ENCODE measurements at regions not wholly inside any gene's neighbourhood (a gene's known extent, or its start where the extent isn't known, plus 50 kb on each side); places are given as distances from the start of the nearest gene placed in this dataset.

DNA sequence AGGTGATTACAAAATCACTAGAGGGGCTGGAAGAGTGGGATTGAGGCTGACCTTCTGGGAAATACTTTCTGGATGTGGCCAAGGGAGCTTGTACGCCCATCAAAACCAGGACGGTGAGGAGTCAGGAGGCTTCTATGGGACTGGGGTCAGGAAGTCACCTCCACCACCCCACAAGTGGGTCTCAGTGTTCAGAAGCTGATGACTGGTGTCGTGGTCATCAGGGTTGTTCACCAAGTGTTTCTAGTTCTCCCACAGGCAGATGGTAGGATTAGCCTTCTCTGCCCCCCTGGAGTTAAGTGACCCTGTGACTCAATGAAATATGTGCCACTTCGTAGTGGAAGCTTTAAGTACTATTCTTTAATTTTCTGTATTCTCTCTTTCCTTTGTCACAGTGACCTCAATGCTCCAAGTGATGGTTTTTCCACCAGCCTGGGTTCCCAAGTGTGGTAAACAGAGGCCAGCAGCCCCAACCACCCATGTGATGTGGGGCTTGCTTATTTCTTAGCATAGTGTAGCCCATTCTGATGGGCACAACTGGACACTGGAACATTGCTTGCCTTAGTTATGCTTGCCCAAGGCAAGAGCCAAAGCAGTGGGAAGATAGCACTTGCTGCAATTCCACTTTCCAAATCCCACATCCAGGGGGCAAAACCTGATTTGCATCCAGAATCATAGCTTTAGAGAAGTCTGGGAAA is 258.8 kb downstream of the CYP26B1 start:
- H3K79me2 ChIP-seq, result no peaks in the 10 kb centered on the region
- no peaks in the 10 kb centered on the region for H3K36me3 ChIP-seq (replicated peaks; ENCODE audit: insufficient read depth, low read depth)
- WGBS (ENCODE audit: low lambda C conversion rate, missing lambda C conversion rate), result 88% methylated on average over 4 of the region's 4 CpGs
- no peaks in the 10 kb centered on the region for H3K9me2 ChIP-seq (replicated peaks; ENCODE audit: insufficient read depth)
- no peak overlapping the region for H2AFZ ChIP-seq
- H3K4me3 ChIP-seq, result no peak overlapping the region
- TF ChIP-seq EZH2phosphoT487 (IDR thresholded peaks at IDR 0.05; ENCODE audit: low read depth, severe bottlenecking, unreplicated experiment) (no peak), EZH2 (IDR thresholded peaks at IDR 0.05; ENCODE audit: borderline replicate concordance) (no peak)
- TF ChIP-seq, protein P1, sequence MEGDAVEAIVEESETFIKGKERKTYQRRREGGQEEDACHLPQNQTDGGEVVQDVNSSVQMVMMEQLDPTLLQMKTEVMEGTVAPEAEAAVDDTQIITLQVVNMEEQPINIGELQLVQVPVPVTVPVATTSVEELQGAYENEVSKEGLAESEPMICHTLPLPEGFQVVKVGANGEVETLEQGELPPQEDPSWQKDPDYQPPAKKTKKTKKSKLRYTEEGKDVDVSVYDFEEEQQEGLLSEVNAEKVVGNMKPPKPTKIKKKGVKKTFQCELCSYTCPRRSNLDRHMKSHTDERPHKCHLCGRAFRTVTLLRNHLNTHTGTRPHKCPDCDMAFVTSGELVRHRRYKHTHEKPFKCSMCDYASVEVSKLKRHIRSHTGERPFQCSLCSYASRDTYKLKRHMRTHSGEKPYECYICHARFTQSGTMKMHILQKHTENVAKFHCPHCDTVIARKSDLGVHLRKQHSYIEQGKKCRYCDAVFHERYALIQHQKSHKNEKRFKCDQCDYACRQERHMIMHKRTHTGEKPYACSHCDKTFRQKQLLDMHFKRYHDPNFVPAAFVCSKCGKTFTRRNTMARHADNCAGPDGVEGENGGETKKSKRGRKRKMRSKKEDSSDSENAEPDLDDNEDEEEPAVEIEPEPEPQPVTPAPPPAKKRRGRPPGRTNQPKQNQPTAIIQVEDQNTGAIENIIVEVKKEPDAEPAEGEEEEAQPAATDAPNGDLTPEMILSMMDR (IDR thresholded peaks at IDR 0.05; ENCODE audit: poor library complexity), result no peak
- no peaks in the 10 kb centered on the region for H3K4me1 ChIP-seq (ENCODE audit: insufficient read depth)
- no peak for DNase-seq (ENCODE audit: low spot score)
- H3K4me2 ChIP-seq, result no peak overlapping the region
- H3K27me3 ChIP-seq, result peaks cover 11% of the 10 kb centered on the region
- no peaks in the 10 kb centered on the region for H3K9me3 ChIP-seq (ENCODE audit: low read depth)
- no peak overlapping the region for H3K27ac ChIP-seq
- H4K20me1 ChIP-seq (ENCODE audit: insufficient read depth, poor library complexity, severe bottlenecking), result no peaks in the 10 kb centered on the region

DNA sequence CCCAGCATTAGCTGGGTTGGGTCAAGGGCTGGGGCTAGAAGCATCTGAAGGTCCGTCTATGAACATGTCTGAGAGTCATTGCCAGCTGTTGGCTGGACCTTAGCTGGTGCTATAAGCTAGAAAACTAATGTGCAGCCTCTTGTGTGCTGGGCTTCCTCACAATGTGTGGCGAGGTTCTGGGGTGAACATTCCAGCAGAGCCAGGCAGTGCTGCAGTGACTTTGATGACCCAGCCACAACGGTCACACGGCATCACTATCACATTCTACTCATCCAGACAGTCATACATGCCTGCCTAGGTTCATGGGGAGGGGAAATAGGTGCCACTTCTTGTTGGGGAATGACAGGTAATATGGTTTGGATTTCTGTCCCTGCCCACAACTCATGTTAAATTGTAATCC is 260.5 kb downstream of the CYP26B1 start:
- Histone ChIP-seq H3K27me3 (peaks cover 11% of the 10 kb centered on the region), H3K4me3 (no peak overlapping the region), H3K27ac (no peak overlapping the region), H3K9me3 (ENCODE audit: low read depth) (no peaks in the 10 kb centered on the region), H3K4me1 (ENCODE audit: insufficient read depth) (peaks cover 9% of the 10 kb centered on the region), H3K79me2 (no peaks in the 10 kb centered on the region), H2AFZ (no peak overlapping the region), H3K4me2 (no peak overlapping the region), H3K36me3 (replicated peaks; ENCODE audit: insufficient read depth, low read depth) (no peaks in the 10 kb centered on the region), H4K20me1 (ENCODE audit: insufficient read depth, poor library complexity, severe bottlenecking) (no peaks in the 10 kb centered on the region), H3K9me2 (replicated peaks; ENCODE audit: insufficient read depth) (no peaks in the 10 kb centered on the region)
- TF ChIP-seq, protein P1 (IDR thresholded peaks at IDR 0.05; ENCODE audit: poor library complexity), result no peak
- TF ChIP-seq EZH2 (IDR thresholded peaks at IDR 0.05; ENCODE audit: borderline replicate concordance), result no peak
- no peak for TF ChIP-seq EZH2phosphoT487 (IDR thresholded peaks at IDR 0.05; ENCODE audit: low read depth, severe bottlenecking, unreplicated experiment)
- DNase-seq (ENCODE audit: low spot score), result no peak
- 96% methylated on average over 4 of the region's 4 CpGs for WGBS (ENCODE audit: low lambda C conversion rate, missing lambda C conversion rate)

DNA sequence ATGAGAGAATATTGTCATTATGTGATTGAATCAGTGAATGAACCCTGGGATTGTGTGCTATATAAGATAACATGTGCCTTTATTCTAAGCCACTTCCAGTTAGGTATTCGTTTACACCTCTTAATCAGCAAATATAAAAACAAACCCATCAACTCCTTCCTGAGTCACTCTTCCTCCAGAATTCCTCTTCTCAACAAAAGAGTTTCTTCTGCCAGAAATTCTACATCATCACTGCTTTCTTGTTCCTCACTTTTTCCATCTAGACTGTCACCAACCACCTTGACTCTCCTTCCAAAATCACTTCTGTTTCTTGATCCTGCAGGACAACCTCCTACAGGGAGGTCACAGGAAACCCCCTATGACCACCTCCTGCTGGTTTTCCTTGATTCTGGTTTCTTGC is 261.4 kb downstream of the CYP26B1 start:
- H3K36me3 ChIP-seq (replicated peaks; ENCODE audit: insufficient read depth, low read depth), result no peaks in the 10 kb centered on the region
- H3K9me2 ChIP-seq (replicated peaks; ENCODE audit: insufficient read depth), result no peaks in the 10 kb centered on the region
- DNase-seq (ENCODE audit: low spot score), result no peak
- WGBS (ENCODE audit: low lambda C conversion rate, missing lambda C conversion rate), result 96% methylated on average over 1 of the region's 1 CpG
- H3K4me3 ChIP-seq, result no peak overlapping the region
- no peaks in the 10 kb centered on the region for H3K79me2 ChIP-seq
- TF ChIP-seq, protein P1 (IDR thresholded peaks at IDR 0.05; ENCODE audit: poor library complexity), result no peak
- TF ChIP-seq EZH2 (IDR thresholded peaks at IDR 0.05; ENCODE audit: borderline replicate concordance), result no peak
- no peaks in the 10 kb centered on the region for H3K9me3 ChIP-seq (ENCODE audit: low read depth)
- H3K4me2 ChIP-seq, result no peak overlapping the region
- H3K27ac ChIP-seq, result no peak overlapping the region
- peaks cover 7% of the 10 kb centered on the region for H3K27me3 ChIP-seq
- no peaks in the 10 kb centered on the region for H4K20me1 ChIP-seq (ENCODE audit: insufficient read depth, poor library complexity, severe bottlenecking)
- H3K4me1 ChIP-seq (ENCODE audit: insufficient read depth), result peaks cover 9% of the 10 kb centered on the region
- H2AFZ ChIP-seq, result no peak overlapping the region

Data from hepatocyte (in vitro differentiated cells).